ENCODE measurements at regions not wholly inside any gene's neighbourhood (a gene's known extent, or its start where the extent isn't known, plus 50 kb on each side); places are given as distances from the start of the nearest gene placed in this dataset.

GRCh38 chr17:73944366-73944765 is 259.1 kb upstream of the RPL38 start:
- TF ChIP-seq POLR2AphosphoS5 (IDR thresholded peaks at IDR 0.05) (no peak), POLR2A (IDR thresholded peaks at IDR 0.05) (no peak)
